ENCODE measurements at regions not wholly inside any gene's neighbourhood (a gene's known extent, or its start where the extent isn't known, plus 50 kb on each side); places are given as distances from the start of the nearest gene placed in this dataset.
"Not testable (repeated sequence)": the region's sequence is repeated elsewhere in the genome, so short reads cannot be mapped to it uniquely, and the experiment has no call there.

GRCh38 chr5:148752375-148752774 lies 74.0 kb upstream of the ADRB2 start:
- not testable (repeated sequence) for ATAC-seq (replicated peaks); H3K36me3 Mint-ChIP-seq; H3K27ac Mint-ChIP-seq; DNase-seq; H3K27me3 Mint-ChIP-seq; H3K4me3 Mint-ChIP-seq
- peaks cover 8 to 20% of the 10 kb centered on the region in 2 donors for H3K9me3 Mint-ChIP-seq
- peaks cover 5 to 18% of the 10 kb centered on the region in 2 donors for H3K4me1 Mint-ChIP-seq

- no peak for ATAC-seq (replicated peaks)
- Mint-ChIP-seq H3K4me1 (no peaks in the 10 kb centered on the region), H3K9me3 (peaks cover 12 to 24% of the 10 kb centered on the region in 2 donors), H3K36me3 (peaks cover 0 to 6% of the 10 kb centered on the region in 2 donors), H3K27ac (no peak overlapping the region), H3K27me3 (no peaks in the 10 kb centered on the region), H3K4me3 (no peak overlapping the region)
- no peak for DNase-seq
Observed at GRCh38 chr5:148759101-148759500, 67.3 kb upstream of the ADRB2 start.

- ATAC-seq (replicated peaks) (peak; percentile 84 to 87), DNase-seq (no peak)
- no peaks in the 10 kb centered on the region for H3K27me3 Mint-ChIP-seq
- H3K27ac Mint-ChIP-seq = no peak overlapping the region
- H3K4me1 Mint-ChIP-seq = peaks cover 0 to under 1% of the 10 kb centered on the region in 2 donors
- H3K9me3 Mint-ChIP-seq = peaks cover 10 to 19% of the 10 kb centered on the region in 2 donors
- peaks cover 0 to 4% of the 10 kb centered on the region in 2 donors for H3K36me3 Mint-ChIP-seq
- H3K4me3 Mint-ChIP-seq = no peak overlapping the region
Observed at GRCh38 chr5:148760945-148761638, 65.3 kb upstream of the ADRB2 start.

- Mint-ChIP-seq H3K27ac (no peak overlapping the region), H3K4me3 (no peak overlapping the region), H3K36me3 (no peaks in the 10 kb centered on the region), H3K9me3 (no peaks in the 10 kb centered on the region), H3K27me3 (no peaks in the 10 kb centered on the region), H3K4me1 (peaks cover 6 to 20% of the 10 kb centered on the region in 2 donors)
- ATAC-seq (replicated peaks) (no peak), DNase-seq (no peak)
Observed at GRCh38 chr5:148763996-148764395, 62.4 kb upstream of the ADRB2 start.

- Mint-ChIP-seq H3K9me3 (no peaks in the 10 kb centered on the region), H3K27me3 (no peaks in the 10 kb centered on the region), H3K27ac (no peak overlapping the region), H3K4me1 (peaks cover 6 to 21% of the 10 kb centered on the region in 2 donors), H3K4me3 (no peak overlapping the region), H3K36me3 (no peaks in the 10 kb centered on the region)
- DNase-seq (no peak), ATAC-seq (replicated peaks) (no peak)
Observed at GRCh38 chr5:148765061-148765460, 61.4 kb upstream of the ADRB2 start.

- no peak overlapping the region for H3K4me3 Mint-ChIP-seq
- ATAC-seq (replicated peaks) = no peak
Observed at GRCh38 chr5:148768806-148769415, 57.5 kb upstream of the ADRB2 start.

GRCh38 chr5:148769941-148770340 lies 56.5 kb upstream of the ADRB2 start:
- no peak overlapping the region for H3K27ac Mint-ChIP-seq
- no peaks in the 10 kb centered on the region for H3K36me3 Mint-ChIP-seq
- H3K9me3 Mint-ChIP-seq = no peaks in the 10 kb centered on the region
- ATAC-seq (replicated peaks) (no peak), DNase-seq (no peak)
- no peaks in the 10 kb centered on the region for H3K27me3 Mint-ChIP-seq
- H3K4me1 Mint-ChIP-seq = peaks cover 15 to 41% of the 10 kb centered on the region in 2 donors
- no peak overlapping the region for H3K4me3 Mint-ChIP-seq

More at GRCh38 chr5:148768806-148769415, 57.5 kb upstream of the ADRB2 start:
- DNase-seq = no peak
- Mint-ChIP-seq H3K36me3 (no peaks in the 10 kb centered on the region), H3K27ac (no peak overlapping the region), H3K4me1 (peaks cover 10 to 31% of the 10 kb centered on the region in 2 donors), H3K9me3 (no peaks in the 10 kb centered on the region), H3K27me3 (no peaks in the 10 kb centered on the region)

- ATAC-seq (replicated peaks) (no peak), DNase-seq (no peak)
- H3K36me3 Mint-ChIP-seq = no peaks in the 10 kb centered on the region
- H3K27ac Mint-ChIP-seq = no peak overlapping the region
- H3K27me3 Mint-ChIP-seq = no peaks in the 10 kb centered on the region
- H3K4me3 Mint-ChIP-seq = no peak overlapping the region
- peaks cover 11 to 29% of the 10 kb centered on the region in 2 donors for H3K4me1 Mint-ChIP-seq
- H3K9me3 Mint-ChIP-seq = no peaks in the 10 kb centered on the region
Observed at GRCh38 chr5:148774313-148774712, 52.1 kb upstream of the ADRB2 start.

GRCh38 chr5:148776261-148776660 lies 50.1 kb upstream of the ADRB2 start:
- no peak overlapping the region for H3K4me3 Mint-ChIP-seq
- H3K27ac Mint-ChIP-seq = no peak overlapping the region
- DNase-seq (no peak), ATAC-seq (replicated peaks) (no peak)
- no peaks in the 10 kb centered on the region for H3K27me3 Mint-ChIP-seq
- no peaks in the 10 kb centered on the region for H3K36me3 Mint-ChIP-seq
- no peaks in the 10 kb centered on the region for H3K9me3 Mint-ChIP-seq
- peaks cover 11 to 32% of the 10 kb centered on the region in 2 donors for H3K4me1 Mint-ChIP-seq
